ENCODE measurements at regions not wholly inside any gene's neighbourhood (a gene's known extent, or its start where the extent isn't known, plus 50 kb on each side); places are given as distances from the start of the nearest gene placed in this dataset.
"Not testable (repeated sequence)": the region's sequence is repeated elsewhere in the genome, so short reads cannot be mapped to it uniquely, and the experiment has no call there.

DNA sequence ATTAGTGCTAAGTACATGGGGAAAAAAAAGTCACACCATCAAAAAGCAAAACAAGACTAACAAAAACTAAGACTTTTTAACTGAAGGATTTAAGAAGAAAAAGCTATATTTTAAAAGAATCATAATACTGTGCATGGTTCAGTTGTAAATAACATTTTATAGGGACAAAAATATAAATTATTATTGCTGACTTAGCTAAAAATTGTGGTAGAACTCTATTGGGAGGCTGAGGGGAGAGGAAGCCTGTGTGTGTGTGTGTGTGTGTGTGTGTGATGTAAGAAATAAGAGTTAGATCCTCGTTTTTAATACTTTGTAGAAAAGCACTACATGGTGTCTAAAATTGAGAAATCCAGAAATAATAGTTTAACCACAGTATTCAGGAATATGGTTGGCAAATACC, 1950.9 kb upstream of the TENM3 start:
- no peak for DNase-seq (ENCODE audit: low read depth)

DNA sequence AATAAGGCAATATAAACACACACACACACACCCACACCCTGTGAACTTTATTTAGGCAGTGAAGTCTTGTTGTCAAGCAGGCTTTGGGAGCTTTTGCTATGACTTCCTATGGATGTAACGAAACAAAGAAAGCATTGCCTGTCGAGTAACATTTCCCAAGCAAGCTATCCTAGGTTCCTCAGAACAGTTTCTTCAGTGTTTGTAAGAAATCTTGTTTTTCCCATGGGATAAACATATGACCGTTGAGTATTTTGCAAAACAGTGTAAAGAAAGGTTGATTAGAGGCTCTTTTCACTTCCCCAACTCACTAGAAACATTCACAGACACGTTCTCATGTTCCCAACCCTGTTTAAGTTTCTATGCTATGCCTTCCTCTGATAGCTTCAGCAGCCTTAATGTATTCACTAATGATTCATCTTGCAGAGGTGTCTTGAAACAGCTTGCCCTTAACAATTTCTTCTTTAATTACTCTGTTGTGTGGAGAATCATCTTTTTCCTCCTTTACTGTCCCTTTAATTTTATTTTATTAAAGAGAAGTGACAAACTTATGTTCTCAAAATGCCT, 1947.1 kb upstream of the TENM3 start:
- no peak for DNase-seq (ENCODE audit: low read depth)

DNA sequence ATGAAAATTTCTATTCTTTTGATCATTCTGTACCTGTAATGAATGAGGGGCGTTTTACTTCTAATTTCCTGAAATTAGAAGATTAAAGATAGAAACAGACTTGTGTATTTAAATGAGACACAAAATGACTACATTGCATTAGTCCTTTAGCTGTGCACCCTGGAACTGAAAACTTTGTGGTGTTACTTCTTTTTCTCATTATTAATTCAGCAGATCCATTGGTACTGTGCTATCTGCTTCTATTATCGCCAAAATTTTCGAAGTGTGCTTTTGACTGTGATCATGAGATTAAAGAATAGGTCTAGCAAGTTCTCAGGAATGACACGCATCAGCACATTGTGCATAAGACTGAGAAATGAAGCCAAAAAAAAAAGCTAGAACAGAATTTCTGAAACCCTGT, 1938.9 kb upstream of the TENM3 start:
- DNase-seq (ENCODE audit: low read depth), result no peak

DNA sequence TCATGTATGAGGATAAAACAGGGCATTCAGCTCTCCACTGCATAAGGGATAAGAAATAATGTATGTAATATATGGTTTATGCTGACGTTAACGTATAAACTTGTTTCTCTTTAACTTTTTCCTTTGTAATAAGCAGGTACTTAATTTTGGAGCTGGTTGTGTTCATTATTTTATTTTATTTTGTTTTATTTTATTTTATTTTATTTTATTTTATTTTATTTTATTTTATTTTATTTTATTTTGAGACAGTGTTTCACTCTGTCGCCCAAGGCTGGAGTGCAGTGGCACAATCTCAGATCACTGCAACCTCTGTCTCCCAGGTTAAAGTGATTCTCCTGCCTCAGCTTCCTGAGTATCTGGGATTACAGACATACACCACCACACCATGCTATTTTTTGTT, 1932.6 kb upstream of the TENM3 start:
- DNase-seq (ENCODE audit: low read depth), result no peak

DNA sequence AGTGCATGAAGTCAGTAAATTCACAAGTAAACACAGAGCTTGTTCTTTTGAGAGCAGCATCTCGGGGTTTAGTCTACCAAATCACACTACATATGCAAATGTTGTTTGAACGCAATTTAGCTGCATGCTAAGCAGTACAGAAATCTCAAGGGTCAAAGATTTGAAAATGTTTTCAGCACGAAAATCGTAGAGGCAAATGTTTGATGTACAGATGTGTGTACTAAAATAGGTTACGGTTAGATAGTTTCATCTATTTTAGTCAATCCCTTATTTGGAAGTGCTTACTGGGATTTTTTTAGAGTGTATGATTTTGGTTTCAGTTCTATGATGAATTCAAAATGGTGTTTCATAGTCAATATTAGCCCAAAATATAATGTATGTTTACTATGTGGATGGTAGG, 1928.2 kb upstream of the TENM3 start:
- no peak for DNase-seq (ENCODE audit: low read depth)

DNA sequence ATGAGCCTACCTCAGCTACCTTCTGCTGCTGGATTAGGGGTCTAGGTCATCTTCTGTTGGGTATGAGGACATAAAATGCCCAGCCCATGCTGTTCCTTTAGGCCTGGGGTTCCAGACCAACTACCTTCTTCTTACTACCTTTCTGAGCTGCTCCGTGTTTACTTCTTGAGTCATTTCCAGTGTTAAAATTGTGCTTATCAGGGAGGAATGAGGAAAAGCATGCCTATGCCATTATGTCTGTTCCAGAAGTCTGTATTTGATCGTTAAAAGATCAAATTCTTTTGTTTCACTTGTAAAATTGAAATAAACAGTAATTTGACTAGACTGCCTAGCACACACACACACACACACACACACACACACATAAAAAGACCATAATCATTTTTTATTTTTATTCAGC, 1912.7 kb upstream of the TENM3 start:
- no peak for DNase-seq (ENCODE audit: low read depth)

DNA sequence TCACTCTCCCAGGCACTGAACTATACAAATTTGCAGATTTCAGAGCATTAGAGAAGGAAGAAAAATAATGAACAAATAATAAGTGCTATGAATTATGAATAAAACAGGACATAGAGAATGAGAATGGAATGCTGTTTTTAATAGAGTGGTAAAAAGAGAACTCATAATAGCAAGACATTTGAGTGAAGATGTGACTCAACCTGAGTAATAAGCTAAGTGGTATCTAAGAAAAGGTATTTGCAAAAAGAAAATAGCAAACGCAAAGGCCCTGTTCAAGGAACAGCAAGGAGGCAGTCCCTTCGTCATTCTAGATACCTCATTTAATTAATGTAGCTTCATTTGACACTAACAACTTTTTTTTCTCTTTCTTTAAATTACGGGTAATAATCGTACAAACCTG, 1910.0 kb upstream of the TENM3 start:
- no peak for DNase-seq (ENCODE audit: low read depth)

DNA sequence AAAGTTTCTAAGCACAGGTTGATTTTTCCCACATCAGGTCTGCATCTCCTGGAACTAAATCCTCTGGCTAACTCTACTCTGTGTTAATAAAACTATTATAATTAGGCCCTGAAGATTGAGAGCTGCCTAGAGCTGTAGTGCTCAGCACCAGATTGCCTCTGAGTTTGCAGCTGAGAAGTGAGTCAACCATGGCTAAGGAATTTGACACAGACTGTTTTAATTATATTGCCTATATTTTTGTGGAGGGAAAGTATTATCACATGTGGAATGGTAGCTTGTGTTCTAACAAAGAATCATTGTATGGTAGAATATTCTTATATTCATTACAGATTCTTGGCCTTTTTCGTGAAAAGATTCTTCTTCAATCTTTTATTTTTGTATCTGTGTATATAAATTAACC, 1907.6 kb upstream of the TENM3 start:
- DNase-seq (ENCODE audit: low read depth), result no peak

DNA sequence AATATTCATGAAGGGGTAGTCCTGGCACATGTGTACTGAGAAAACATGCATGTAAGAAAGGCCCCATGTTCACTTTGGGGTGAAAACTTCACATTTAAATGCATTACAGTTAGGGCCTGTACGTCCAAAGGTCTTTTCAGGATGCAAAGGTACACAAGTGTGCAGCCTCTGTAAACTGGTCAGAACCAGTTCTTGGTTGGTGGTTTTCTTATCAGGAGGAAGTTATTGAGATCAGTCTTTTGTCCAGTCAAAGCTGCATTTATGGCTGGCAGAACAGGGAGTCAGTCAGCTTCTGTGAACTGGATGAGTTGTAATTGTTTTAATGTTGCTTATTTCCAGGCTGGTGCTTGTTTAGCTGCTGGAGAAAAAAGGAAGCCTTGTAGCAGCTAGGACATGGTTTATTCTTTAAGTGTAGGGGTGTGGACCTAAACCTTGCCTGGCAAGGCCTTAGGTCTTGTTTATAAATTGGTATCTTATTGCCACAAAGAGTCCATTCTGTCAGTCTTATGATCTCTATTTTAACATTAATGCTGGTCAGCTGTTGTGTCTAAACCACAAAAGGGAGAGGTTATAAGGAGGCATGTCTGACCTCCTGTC, 1906.6 kb upstream of the TENM3 start:
- no peak for DNase-seq (ENCODE audit: low read depth)

DNA sequence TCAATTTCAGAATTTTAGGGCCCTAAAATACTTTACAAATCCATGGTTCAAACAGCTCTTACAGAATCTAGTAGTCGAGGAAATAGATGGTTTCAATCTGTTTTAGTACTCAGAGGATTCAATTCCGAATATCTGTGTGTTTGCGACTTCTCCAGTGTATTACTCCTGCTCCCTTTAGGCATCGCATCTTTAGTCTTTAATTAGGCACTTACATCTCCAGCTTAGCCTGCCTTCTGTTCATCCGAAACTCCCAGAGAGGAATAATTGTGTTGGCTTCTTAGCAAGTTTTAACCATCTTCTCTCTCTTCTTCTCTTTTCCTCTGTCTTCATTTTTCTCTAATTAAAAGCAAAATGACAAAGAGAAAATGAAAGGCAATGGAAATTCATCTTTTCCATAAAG, 1901.3 kb upstream of the TENM3 start:
- no peak for DNase-seq (ENCODE audit: low read depth)

DNA sequence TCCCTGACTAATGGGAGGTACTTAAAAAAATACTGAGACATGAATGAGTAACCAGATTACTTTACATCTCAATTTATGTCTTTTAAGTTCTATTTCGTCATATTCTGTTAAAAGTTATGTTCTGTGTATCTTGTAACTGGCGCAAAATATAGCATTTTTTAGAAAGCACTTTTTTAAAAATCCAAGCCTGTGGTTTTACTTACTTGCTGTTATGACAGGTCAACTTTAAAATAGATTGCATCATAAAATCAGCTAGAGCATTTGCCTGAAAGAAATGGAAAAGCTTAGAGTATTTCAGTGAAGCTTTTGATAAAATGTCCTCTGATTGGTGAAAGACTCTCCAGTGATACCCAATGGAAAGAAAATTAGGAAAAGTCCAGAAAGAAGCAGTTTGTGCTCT, 1892.3 kb upstream of the TENM3 start:
- DNase-seq (ENCODE audit: low read depth), result no peak

DNA sequence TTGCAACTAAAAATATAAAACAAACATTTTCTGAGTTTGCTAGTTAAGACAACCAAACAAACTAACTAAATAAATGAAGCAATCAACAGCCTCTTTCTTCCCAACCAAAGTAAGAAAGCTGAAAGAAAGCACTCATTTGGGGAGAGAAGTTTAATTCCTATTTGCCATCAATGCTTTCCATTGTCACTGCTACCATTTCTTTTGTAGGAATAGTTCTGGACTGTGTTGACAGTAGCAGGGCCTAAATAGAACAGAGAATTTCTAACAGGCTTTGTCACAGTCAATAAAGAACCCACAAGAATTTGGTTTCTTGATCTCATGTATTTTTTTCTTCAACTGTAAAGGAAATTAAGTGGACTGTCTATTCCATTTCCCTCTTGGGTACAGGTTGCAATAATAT, 1886.4 kb upstream of the TENM3 start:
- no peak for DNase-seq (ENCODE audit: low read depth)

DNA sequence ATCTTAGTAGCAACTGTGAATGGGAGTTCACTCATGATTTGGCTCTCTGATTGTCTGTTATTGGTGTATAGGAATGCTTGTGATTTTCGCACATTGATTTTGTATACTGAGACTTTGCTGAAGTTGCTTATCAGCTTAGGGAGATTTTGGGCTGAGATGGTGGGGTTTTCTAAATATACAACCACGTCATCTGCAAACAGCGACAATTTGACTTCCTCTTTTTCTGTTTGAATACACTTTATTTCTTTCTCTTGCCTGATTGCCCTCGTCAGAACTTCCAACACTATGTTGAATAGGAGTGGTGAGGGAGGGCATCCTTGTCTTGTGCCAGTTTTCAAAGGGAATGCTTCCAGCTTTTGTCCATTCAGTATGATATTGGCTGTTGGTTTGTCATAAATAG, 1883.1 kb upstream of the TENM3 start:
- DNase-seq (ENCODE audit: low read depth), result not testable (repeated sequence)

DNA sequence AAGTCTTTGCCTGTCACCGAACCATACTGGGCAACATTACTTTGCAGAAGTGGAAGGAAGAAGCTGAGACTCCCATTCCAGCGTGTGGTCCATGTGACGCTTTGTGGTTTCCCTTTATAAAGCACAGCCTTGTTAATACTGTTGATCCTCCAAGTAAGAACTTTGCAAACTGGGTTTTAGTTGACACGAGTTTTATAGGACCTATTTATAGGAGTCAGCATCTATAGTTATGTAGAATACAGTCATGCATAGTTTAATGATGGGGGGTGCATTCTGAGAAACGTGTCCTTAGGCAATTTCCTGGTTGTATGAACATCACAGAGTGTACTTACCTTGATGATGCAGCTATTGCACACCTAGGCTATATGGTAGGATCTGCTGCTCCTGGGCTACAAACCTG, 1879.4 kb upstream of the TENM3 start:
- no peak for DNase-seq (ENCODE audit: low read depth)

DNA sequence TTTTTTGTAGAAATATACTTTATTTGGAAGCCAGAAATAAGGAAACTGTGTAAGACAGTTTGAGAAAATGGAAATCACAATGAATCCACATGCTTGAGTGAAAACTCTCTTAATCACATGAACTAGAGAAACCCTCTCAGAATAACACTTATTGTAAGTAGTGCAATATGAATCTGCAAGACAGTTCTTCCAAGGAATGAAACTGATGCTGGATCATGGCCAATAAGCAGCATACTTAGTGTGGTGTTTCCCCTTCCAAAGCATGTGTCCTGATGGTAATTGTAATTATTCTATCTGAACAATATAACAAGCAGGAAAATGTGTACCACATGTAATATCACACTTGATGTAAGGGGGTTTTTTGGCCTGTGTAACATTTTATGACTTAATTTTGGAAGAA, 1870.5 kb upstream of the TENM3 start:
- DNase-seq (ENCODE audit: low read depth), result no peak

DNA sequence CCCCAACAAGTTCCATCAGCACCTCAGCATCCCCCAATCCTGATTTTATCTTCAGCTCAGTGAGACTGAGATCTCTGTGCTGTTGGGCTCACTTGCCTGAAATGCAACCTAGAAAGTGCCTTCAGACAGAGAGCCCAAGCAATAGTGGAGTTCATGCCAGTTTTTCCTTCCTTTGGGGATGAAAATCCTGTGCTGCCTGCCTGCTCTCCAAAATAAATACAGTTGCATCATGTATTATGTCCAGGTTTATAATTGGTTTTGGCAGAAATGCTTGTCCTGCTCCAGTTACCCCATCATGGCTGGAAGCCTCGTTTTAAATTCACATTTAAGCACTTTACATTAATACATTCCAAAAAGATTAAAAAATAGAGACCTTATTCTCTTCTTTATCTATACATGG, 1865.5 kb upstream of the TENM3 start:
- DNase-seq (ENCODE audit: low read depth), result no peak

DNA sequence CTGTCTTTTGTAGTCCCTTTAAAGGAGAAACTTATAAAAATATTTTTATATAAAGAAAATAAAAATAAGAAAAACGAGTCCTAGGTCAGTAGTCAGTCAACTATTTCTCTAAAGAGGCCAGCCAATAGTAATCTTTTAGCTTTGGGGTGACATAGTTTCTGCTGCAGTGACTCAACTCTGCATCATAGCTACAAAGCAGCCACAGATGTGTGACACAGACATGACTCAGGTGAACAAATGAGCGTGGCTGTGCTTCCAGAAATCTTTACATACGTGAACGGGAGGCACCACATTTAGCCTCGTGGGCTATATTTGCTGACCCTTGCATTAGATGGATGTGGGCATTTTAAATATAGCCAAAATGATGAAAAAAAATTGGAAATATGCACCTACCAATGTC, 1862.5 kb upstream of the TENM3 start:
- no peak for DNase-seq (ENCODE audit: low read depth)

DNA sequence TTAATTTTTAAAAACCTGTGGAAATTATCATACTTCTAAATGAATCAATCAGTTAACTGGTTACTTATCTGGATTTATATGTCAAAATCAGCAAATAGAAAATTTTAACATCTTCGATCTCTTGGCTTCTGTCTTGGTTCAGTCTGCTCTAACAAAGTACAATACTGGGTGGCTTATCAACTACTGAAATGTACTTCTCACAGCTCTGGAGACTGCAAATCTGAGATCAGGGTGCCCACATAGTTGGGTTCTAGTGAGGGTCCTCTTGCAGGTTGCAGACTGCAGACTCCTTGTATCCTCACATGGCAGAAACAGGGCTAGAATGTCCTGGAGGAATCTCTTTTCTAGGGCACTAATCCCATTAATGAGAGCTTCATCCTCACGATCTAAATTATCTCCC, 1851.6 kb upstream of the TENM3 start:
- DNase-seq (ENCODE audit: low read depth), result no peak

DNA sequence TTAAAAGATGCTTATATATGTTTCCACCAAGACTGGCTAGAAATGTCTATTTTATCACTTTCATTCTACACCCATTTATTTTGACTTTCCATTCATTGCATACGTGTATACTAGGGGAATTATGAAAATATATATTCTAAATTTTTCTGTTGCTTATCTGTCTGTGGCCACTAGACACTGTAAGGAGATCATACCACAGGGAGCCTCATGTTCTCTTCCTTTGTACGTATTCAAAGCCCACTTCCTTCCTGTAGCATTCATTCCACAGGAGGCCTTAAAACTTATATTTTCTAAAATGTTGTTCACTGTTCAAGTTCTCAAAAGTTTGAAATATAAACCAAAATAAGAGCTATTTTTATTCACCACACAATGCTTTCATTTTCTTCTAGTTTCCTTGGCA, 1848.9 kb upstream of the TENM3 start:
- DNase-seq (ENCODE audit: low read depth), result no peak

DNA sequence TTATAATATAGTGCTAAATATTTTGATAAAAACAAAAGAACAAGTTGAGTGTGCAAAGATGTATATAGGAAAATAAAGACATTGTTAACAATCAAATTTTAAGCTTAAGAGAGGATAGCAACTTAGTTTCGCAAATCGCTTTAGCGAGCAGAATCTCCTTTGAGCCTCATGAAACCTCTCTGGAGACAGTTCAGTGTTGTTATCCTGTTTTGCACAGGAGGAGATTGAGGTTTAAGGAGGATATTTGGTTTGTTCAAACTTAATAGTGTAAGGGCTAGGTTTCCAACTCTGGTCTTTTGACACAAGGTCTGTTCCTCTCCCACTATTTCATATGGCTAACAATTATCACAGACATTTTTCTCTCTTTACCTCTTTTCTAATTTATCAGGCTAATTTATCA, 1848.5 kb upstream of the TENM3 start:
- DNase-seq (ENCODE audit: low read depth), result no peak

DNA sequence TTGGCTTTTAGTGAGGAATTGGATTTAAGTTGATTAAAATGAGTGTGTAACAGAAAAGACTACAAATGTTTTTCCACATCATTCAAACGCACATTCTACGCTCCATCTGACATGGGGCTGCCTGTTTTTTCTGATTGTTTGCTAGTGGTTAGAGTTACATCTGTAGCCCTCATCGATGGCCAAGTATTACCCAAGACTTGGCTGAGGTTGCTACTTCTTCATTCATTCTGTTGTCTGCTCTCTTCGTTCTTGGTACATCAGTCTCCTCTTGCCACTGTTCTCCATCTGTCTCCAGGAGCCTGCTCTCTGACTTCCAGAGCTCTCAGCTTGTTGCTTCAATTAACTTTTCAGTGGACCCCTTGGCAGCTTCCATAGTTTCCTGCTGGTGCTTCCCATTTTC, 1844.6 kb upstream of the TENM3 start:
- DNase-seq (ENCODE audit: low read depth), result no peak

DNA sequence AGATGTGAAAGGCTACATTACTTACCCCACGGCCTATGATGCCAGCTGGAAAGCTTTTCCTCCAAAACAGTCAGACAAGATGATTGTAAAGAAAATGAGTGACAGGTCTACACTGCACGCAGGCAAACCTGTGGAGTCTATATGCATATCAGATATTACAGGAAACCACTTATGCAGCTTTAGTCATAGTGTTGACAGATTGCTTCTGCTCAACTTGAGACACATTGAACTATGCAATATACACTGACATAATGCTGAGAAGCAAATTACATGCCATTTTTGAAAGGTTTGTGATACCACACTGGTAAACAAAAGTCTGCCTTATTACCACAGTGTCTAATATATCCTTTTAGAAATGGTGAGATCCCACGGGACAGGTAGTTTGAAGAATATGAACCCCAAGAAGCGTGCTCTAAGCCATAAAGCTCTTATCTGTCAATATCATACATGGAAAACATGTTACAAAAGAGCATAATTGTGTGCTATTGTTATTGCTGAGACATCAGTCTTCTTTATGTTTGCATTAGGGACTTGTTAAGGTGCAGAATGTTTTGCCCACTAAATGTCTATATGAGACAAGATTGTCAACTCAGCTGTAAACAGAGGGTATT, 1835.8 kb upstream of the TENM3 start:
- DNase-seq (ENCODE audit: low read depth), result no peak

DNA sequence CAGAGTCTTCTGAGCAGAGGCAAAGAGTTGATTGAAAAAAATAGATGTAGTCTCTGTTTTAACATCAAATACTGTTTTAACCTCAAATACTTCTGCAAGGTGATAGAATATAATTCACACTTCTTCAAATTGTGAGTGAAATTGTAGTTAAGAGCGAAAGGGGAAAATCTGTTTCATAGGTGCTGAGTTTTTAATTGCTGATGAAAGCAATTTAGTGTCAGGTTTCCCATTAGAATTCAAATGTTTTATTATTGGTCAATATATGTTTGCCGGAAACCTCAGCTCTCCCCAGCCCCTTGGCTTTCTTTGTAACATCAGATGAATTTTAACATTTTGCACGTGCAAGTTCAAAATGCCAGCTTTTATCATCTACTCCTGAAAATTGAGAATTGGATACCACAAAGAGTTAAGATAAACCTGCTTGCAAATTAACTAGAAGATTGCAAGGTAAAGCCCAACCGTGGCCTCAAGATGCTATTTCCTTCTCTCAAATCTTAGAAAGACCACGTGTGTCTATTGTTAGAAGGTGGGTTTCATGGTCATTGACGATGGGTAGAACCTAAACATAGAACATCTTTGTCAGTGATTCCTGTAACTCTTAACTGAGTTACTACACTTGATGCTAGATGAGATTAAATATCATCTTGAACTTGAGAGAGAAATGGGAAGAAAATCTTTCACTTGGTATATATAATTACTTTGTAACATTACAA, 1824.2 kb upstream of the TENM3 start:
- DNase-seq (ENCODE audit: low read depth), result no peak

Data from activated gamma-delta T cell treated with anti-CD3 and anti-CD28 coated beads, Interleukin-2, amount 50 U/mL, for 16 hours (primary cell).